Activated CD4-positive, alpha-beta T cell treated with anti-CD3 and anti-CD28 coated beads, Interleukin-2, amount 50 U/mL, for 16 hours (primary cell): ENCODE measurements at regions not wholly inside any gene's neighbourhood (a gene's known extent, or its start where the extent isn't known, plus 50 kb on each side); places are given as distances from the start of the nearest gene placed in this dataset.
"Not testable (repeated sequence)": the region's sequence is repeated elsewhere in the genome, so short reads cannot be mapped to it uniquely, and the experiment has no call there.

ENCODE experiments used
- DNase-seq: peaks from one replicate; pipeline ENCODE4 v3.0.0-alpha.2; 2020

DNA sequence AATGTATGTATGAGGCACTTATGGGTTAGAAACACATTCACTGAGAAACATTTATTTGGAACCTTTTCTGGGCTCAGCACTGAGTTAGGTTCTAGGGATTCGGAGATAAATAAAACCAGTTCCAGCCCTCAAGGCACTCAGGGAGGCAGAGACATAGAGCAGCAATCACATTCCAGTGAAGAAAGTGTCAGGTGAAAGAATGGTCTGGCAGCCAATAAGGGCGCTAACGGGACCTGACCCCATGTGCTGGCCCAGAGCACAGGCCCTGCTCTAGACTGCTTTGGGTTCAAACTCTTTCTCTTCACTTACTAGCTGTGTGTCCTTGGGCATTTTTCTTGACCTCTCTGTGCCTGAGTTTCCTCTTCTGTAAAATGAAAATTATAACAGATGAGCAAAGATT lies 146.0 kb upstream of the SYT13 start:
- no peak for DNase-seq

DNA sequence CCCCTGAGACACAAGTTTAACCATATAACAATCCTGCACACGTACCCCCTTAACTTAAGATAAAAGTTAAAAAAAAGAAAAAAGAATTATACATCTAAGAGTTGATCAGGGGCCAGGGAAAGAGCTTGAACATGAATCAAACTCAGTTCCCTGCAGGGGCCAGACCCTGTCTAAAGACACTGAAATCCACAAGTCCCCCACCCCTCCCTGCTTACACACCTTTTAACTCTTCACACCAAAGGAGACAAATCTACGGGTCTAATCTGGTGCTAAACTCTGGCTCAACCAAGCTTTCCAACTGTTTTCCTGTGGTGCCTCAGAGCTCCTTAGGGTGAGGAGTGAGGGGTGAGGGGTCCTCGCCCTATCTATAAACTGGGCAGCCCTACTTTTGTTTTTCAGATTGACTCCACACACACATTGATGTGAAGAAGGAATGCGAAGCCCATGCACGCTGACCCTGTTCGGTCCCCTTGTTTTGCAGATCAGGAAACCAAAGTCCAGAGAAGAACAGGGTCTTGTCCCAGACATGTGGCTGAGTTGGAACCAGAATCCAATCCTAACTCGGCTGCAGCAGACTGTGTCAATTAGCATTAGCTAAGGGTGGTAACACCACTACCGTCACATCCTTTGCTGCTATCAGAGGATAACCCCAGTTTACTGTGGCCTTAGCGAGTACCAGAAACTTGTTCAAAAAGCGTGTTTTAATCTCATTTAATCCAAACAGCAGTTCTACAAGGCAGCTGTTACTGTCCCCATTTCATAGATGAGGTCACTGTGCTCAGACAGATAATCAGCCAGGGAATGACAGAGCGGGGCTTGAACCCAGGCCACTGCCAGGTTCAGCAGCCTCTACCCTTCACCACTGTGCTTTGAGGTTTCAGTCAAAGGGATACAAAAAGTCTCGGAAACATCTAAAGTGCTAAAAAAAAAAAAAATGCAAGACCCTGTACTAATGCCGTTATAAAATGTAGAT lies 145.2 kb upstream of the SYT13 start:
- DNase-seq = no peak

- DNase-seq = no peak
Measured at GRCh38 chr11:45430361-45430760, 144.2 kb upstream of the SYT13 start.

DNA sequence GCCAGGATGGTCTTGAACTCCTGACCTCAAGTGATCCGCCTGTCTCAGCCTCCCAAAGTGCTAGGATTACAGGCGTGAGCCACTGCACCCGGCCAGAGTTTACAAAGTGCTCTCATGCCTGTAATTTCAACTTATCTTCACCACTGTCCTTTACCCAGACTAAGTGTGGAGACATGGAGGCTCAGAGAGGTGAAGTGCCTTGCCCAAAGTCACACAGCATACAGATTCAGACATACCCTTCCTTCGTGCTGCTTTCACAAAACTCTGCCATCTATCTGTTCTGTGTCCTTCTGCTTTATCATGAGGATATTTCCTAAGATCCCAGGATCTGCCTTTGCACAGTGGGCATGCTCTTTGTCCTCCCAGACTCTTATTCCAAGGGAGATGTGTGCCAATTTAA lies 143.6 kb upstream of the SYT13 start:
- no peak for DNase-seq

GRCh38 chr11:45428541-45429230 lies 142.5 kb upstream of the SYT13 start:
- DNase-seq = no peak

DNA sequence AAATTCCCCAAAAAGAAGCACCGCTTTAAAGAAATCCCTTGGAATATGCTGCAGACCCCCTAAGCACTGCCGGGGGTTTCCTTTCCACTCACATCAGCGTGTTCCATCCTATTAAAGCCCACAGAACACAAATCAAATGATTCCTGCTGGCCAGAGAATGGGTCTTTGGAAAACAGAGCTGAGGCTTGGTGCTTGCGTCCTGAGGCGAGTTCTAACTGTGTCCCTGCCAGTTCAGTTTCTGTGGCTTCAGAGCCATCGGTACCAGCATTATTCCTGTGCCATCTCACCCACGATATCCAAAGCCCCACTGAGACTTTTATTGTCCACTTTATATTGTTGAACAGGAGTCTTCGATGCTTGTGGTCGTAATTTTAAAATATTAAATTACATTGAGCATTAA lies 142.0 kb upstream of the SYT13 start:
- no peak for DNase-seq

DNA sequence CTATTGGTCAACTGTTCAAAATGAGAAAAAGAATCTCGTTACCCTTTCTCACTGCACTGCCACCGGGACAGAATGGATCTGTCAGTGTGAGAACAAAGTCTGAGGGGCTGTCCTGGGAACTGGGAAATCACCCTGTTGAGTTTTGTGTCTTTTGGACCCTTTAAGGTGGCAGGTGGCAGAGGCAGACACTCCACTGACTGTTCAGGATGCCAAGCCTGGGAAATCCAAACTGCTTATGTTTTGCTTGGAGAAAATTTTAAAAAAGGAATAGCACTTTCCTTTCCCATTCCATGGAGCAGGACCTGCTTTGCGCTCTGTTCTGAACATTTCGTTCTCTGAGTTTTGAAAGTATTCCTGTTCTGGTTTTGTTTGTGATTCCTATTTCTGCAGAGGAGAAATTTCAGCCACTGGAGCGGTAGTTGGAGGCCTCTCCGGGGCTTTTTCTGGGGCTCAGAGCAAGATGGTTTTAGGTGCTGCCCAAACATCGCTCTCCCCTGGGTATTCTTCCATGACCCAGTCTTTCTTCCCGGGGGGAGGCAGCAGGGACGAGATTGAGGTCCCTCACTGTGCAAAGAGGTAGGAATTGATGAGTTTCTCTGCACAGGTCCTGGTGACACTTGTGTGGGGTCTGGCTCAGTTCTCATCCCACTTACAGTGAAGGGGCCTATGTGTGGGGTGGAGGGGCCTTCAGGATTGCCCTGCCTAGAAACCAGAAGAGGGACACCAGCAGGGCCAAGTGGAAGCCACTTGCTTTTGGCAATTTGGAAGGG lies 138.5 kb upstream of the SYT13 start:
- DNase-seq = no peak

- DNase-seq = no peak
Measured at GRCh38 chr11:45423475-45424120, 137.5 kb upstream of the SYT13 start.

DNA sequence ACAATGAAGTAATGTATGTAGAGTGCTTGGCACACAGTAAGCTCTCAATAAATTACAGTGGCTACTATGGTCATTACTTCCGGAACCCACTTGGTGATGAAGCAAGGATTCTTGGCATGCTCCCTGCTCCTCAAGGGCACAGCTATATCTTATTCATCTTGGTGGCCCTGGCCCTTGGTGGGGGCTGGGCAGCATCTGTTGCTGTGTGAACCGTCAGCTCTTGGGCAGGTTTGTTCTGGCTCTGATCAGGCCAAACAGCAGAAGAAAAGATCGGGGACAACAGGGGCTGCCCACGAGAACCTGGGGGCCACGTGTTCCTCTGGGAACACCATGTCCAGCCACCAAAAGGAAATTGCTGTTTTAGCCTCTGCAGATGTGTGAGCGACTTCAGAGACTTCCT lies 136.9 kb upstream of the SYT13 start:
- no peak for DNase-seq

DNA sequence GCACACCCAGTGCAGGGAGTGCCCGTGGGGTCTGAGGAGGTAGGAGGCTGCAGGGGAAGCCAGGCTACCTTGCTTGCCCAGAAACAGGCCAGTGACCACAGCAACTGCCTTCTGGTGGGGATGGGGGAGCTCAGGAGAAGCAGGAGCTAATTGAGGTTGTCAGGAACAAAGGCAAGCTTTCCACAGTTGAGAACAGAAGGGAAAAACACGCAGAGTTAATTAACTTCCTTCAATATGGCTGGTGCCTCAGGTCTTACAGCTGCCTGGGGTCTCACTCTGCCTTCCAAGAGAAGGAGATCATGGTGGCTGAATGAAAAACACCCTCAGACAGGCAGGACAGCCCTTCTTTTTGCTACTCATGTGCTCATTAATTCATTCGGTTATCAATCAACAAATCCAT lies 127.9 kb upstream of the SYT13 start:
- no peak for DNase-seq

GRCh38 chr11:45413156-45413858 lies 127.2 kb upstream of the SYT13 start:
- no peak for DNase-seq

DNA sequence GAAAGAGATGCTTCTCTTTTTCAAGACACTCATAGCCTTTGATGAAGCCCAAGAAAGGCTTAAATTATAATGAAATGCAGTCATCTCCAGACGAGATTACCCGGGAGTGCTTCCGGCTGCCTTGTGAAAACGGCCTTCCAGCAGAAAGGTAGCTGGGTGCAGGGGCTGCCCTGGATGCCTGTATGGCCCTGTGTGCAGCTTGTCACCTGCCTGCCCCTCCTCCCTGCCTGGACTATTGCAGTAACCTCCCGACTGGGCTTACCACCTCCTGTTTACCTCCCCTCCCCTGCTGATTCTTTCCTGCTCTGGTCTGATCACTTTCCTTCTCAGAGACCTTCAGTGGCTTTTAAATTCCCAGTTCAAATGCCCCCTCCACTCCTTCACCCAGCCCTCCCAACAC lies 126.4 kb upstream of the SYT13 start:
- DNase-seq = no peak

GRCh38 chr11:45412051-45412471 lies 125.9 kb upstream of the SYT13 start:
- no peak for DNase-seq

DNA sequence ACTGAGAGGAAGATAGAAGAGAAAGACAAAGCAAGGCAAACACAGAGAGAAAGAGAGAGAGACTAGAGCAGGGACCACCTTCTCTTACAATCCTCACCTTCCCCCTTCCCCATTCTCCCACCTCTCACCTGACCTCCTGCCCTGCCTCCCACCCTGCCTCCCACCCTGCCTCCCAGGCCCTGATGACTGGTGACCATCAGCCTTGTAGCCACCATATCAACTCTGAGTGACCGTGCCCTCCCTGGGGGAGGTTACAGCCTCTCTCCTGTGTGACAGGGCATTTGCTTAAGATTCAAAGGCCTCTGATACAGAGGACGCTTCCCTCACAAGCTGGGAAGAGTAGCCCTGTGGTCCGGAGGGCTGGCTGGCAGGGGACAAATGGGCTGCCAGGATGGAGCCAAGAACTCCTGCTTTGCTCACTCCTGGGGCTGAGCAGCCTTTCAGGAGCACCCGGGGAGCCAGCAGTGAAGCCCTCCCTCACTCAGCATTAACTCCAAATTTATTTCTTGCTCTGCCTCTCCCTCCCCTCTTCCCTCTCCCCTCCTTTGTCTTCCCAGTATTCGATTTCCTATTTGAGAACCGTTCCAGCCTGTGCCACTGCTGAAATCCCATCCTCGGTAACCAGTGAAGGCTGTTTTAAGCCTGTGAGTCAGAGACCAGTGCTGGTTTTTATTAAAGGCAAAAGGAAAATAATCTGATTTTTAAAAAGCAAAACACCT lies 125.2 kb upstream of the SYT13 start:
- DNase-seq = no peak

- DNase-seq = no peak
Measured at GRCh38 chr11:45410391-45411227, 124.5 kb upstream of the SYT13 start.

- DNase-seq = no peak
Measured at GRCh38 chr11:45409587-45409986, 123.4 kb upstream of the SYT13 start.

- no peak for DNase-seq
Measured at GRCh38 chr11:45407226-45407625, 121.1 kb upstream of the SYT13 start.

DNA sequence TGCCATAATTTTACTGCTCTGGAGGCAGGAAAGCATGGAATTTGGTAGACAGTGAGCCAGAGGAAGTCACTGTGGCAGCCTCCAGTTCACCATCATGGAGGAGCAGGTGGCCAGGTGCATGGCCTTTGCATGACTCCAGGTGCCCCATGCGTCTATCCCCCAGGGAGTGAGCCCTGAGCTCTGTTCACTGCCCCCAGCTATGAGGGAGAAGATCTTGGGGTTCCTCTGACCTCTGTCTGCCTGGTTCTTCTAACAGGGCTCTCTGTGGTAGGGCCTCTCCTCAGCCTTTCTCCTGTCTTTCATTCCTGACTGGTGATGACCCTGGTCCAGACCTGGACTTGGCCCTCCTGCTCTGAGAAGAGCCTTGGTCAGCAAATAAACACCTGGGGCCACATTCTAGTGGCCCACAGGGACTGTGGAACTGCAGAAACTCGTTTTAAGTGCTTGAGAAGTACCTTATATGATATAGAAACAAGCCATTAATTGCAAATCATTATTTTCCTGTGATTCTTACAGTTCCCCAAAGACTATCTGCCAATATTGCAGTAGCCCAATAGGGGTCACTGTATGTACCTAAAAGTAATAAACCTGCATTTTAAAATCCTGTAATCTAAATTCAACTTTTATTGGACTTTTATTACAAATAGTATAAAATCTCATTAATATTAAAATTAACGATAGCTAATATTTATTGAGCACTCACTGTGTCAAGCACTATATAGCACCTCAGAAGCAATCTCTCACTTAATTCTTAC lies 120.0 kb upstream of the SYT13 start:
- DNase-seq = no peak

- not testable (repeated sequence) for DNase-seq
Measured at GRCh38 chr11:45403521-45403920, 117.4 kb upstream of the SYT13 start.
